ENCODE measurements at regions not wholly inside any gene's neighbourhood (a gene's known extent, or its start where the extent isn't known, plus 50 kb on each side); places are given as distances from the start of the nearest gene placed in this dataset.

DNA sequence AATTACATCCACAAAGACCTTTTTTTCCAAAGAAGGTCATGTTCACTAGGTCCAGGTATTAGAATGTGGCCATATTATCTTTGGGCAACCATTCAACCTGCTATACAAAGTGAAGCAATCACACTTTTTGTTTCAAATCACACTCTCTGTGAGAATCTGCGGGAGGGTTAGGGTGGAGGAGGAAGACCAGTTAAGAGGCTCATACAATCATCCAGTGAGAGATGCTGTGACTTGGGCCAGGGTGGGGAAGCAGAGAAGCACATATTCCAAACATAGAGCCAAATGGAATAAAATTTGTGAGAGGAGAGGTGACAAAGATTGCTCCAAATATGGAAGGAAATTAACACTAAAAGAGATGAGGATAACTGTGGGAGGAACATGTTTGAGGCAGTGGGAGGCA, 351.6 kb downstream of the CYRIA start:
- no peak for DNase-seq (ENCODE audit: low read depth)
- no peak overlapping the region for H3K4me3 ChIP-seq (ENCODE audit: low read depth, low read length)
- TF ChIP-seq, protein P1, sequence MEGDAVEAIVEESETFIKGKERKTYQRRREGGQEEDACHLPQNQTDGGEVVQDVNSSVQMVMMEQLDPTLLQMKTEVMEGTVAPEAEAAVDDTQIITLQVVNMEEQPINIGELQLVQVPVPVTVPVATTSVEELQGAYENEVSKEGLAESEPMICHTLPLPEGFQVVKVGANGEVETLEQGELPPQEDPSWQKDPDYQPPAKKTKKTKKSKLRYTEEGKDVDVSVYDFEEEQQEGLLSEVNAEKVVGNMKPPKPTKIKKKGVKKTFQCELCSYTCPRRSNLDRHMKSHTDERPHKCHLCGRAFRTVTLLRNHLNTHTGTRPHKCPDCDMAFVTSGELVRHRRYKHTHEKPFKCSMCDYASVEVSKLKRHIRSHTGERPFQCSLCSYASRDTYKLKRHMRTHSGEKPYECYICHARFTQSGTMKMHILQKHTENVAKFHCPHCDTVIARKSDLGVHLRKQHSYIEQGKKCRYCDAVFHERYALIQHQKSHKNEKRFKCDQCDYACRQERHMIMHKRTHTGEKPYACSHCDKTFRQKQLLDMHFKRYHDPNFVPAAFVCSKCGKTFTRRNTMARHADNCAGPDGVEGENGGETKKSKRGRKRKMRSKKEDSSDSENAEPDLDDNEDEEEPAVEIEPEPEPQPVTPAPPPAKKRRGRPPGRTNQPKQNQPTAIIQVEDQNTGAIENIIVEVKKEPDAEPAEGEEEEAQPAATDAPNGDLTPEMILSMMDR (IDR thresholded peaks at IDR 0.05; ENCODE audit: low read depth, low read length, missing control alignments) = no peak

DNA sequence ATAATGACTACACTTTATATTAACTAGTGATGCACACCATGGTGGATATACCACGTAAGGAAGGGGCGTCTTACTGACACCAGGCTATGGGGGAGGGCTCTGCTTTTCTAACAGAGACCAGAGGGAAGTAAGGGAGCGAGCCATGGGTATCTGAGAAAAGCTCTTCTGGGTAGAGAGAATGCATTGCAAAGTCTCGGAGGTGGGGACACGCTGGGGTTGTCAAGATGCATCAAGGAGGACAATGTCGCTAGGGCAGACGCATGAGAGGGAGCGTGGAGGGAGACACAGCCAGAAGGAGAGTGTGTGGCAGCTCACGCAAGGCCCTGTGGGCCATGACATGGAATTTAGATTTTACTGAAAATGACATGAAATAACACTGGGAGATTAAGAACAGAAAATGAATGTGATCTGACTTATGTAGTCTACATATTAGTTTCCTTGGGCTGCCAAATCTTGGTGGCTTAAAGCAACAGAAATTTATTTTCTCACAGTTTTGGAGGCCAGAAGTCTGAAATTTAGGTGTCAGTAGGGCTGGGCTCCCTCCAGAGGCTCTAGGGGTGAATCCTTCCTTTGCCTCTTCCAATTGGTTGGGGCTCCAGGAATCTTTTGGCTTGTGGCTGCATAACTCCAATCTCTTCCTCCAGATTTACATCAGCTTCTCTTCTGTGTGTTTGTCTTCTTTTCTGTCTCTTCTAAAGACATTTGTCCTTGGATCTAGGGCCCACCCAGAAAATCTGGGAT, 352.2 kb downstream of the CYRIA start:
- TF ChIP-seq, protein P1 (IDR thresholded peaks at IDR 0.05; ENCODE audit: low read depth, low read length, missing control alignments) = no peak
- no peak overlapping the region for H3K4me3 ChIP-seq (ENCODE audit: low read depth, low read length)
- DNase-seq (ENCODE audit: low read depth) = no peak

GRCh38 chr2:16312771-16313170, 352.9 kb downstream of the CYRIA start:
- TF ChIP-seq, protein P1 (IDR thresholded peaks at IDR 0.05; ENCODE audit: low read depth, low read length, missing control alignments) = no peak
- DNase-seq (ENCODE audit: low read depth) = no peak
- H3K4me3 ChIP-seq (ENCODE audit: low read depth, low read length) = no peak overlapping the region

DNA sequence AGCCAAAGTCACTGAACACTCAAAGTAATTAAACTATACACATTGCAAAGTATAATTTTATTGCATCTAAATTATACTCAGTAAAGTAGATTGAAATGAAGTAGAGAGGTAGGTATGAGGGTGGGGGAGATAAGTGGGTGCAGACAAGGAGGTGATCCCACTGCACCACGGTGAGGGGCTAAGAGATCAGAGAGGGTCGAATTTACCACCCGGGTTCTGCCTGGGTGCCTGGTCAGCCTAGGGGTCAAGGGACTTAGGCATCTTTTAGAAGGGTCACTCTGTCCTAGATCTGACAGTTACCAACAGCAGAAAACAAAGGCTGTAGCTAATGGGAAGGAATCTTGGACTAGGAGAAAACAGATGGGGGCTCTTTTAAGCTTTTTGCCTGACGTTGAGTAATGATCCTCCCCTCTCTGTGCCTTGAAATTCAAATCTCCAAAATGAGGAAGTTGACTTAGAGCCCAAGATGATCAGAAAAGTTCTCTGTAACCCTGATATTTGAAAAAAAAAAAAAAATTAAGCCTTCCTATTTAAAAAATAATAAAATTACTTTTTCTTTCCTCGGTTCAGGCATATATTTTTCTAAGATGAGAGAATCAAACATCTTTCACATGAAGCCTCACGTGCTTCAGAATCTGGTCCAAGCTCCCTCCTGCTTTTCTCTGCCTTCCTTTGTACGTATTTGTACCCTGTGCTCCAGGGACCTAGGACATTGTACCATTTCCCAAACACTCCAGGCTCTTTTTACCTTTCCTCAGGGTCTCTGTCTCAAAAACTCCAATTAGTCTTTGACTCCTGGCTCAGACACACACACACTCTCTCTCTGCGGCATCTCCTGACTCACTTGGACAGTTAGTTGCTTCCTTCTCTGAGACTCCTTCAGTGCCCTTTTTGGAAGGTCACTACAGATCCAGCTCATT, 353.9 kb downstream of the CYRIA start:
- DNase-seq (ENCODE audit: low read depth) = no peak
- TF ChIP-seq, protein P1 (IDR thresholded peaks at IDR 0.05; ENCODE audit: low read depth, low read length, missing control alignments) = no peak
- H3K4me3 ChIP-seq (ENCODE audit: low read depth, low read length) = no peak overlapping the region

DNA sequence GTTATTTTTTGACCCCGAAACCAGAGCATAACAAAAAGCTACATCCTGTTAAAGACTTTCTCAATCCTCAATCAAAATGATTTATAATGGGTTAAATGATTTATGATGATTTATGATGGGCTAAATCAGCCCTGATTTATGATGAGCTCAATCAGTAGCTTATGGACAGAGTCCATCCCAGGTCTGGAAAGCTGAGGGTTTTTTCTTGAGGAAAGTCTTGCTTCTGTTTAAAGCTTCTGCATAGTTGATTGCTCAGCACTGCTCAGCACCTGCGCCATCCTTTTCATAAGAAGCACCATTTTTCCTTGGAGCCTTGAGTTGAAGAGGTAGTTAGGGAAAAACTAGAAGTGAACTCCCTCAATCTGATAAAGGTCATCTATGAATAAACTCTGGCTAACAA, 356.8 kb downstream of the CYRIA start:
- DNase-seq (ENCODE audit: low read depth) = no peak
- TF ChIP-seq, protein P1 (IDR thresholded peaks at IDR 0.05; ENCODE audit: low read depth, low read length, missing control alignments) = no peak

DNA sequence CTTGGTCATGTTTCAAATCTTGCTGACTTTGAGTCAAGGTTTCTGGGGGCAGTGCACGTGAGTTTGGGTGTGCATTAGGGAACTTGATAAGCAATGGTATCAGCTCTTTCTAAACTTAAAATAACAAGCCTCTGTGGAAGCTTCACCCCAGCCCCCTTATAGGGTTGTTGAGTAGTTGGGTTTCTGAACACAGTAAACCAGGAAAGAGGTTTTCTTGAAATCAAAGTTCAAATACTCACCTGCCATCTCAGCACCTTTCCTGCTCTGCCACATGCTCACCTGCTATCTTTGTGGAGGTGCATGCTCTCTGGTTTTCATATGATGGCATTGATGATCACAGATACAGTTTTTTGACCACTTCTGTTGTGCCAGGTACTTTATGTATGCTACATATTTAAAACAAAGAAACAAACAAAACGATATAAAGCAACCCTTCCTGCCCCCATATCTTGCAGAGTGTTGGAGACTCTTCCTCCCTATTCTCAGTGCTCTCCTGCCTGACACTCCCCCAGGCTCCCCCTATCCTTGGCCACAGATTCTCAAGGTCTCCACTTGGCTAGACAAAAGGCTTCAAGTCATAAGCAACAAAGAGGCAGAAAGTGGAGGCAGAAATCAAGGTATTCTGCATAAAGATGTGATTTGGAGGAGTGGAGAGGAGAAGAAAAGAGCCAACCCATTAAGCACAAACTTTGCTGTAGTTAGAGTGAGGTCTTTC, 360.6 kb downstream of the CYRIA start:
- no peak for DNase-seq (ENCODE audit: low read depth)
- TF ChIP-seq, protein P1 (IDR thresholded peaks at IDR 0.05; ENCODE audit: low read depth, low read length, missing control alignments) = no peak
- H3K4me3 ChIP-seq (ENCODE audit: low read depth, low read length) = no peak overlapping the region

More for the DNA sequence above, 356.8 kb downstream of the CYRIA start:
- H3K4me3 ChIP-seq (ENCODE audit: low read depth, low read length) = no peak overlapping the region

All from GM12864 (cell line).